ENCODE measurements at regions not wholly inside any gene's neighbourhood (a gene's known extent, or its start where the extent isn't known, plus 50 kb on each side); places are given as distances from the start of the nearest gene placed in this dataset.

DNA sequence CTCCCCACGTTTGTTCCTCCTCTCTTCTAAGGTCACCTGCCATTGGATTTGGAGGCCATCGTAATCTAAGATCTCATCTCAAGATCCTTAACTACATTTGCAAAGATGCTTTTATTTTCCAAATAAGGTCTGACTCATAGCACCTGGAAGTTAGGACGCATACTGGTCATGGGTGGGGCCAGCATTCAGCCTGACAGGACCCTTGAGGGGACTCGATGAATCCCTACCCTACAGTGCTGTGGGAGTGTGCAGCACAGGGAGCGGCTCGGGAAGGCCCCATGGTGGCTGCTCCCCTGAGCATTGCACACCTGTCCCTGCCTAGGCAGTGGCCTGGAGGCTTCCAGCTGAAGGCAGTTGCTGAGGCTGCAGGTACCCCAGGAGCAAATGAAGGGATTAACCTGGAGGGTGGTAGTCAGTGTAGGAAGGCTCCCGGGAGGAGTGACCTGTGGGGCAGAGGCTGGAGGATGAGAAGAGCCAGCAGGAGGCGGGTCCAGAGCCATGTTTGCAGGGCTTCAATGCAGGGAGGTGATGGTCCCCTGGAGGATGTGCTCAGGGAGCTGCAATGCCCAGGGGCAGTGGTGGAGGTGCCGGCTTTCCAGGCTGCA is 362.2 kb downstream of the CTTN start:
- H3K27me3 ChIP-seq (ENCODE audit: insufficient read depth in 3 of 3, low read length in 2 of 3), result peaks cover 0 to 27% (median 5%) of the 10 kb centered on the region in 3 donors
- no peak overlapping the region for H3K27ac ChIP-seq
- DNase-seq, result no peak
- no peak overlapping the region for H3K4me3 ChIP-seq
- H3K36me3 ChIP-seq (ENCODE audit: insufficient read depth in 1 of 2, low read depth in 1 of 2), result no peaks in the 10 kb centered on the region
- no peaks in the 10 kb centered on the region for H3K4me1 ChIP-seq
- WGBS, 3 donors, result 81 to 88% (median 83%) methylated on average over 9 of the region's 9 CpGs
- no peak for ATAC-seq
- TF ChIP-seq, protein P1, sequence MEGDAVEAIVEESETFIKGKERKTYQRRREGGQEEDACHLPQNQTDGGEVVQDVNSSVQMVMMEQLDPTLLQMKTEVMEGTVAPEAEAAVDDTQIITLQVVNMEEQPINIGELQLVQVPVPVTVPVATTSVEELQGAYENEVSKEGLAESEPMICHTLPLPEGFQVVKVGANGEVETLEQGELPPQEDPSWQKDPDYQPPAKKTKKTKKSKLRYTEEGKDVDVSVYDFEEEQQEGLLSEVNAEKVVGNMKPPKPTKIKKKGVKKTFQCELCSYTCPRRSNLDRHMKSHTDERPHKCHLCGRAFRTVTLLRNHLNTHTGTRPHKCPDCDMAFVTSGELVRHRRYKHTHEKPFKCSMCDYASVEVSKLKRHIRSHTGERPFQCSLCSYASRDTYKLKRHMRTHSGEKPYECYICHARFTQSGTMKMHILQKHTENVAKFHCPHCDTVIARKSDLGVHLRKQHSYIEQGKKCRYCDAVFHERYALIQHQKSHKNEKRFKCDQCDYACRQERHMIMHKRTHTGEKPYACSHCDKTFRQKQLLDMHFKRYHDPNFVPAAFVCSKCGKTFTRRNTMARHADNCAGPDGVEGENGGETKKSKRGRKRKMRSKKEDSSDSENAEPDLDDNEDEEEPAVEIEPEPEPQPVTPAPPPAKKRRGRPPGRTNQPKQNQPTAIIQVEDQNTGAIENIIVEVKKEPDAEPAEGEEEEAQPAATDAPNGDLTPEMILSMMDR (IDR thresholded peaks at IDR 0.05), result no peak
- intact Hi-C loops (cut with DNase I), result no loop called here
- no peaks in the 10 kb centered on the region for H3K9me3 ChIP-seq

DNA sequence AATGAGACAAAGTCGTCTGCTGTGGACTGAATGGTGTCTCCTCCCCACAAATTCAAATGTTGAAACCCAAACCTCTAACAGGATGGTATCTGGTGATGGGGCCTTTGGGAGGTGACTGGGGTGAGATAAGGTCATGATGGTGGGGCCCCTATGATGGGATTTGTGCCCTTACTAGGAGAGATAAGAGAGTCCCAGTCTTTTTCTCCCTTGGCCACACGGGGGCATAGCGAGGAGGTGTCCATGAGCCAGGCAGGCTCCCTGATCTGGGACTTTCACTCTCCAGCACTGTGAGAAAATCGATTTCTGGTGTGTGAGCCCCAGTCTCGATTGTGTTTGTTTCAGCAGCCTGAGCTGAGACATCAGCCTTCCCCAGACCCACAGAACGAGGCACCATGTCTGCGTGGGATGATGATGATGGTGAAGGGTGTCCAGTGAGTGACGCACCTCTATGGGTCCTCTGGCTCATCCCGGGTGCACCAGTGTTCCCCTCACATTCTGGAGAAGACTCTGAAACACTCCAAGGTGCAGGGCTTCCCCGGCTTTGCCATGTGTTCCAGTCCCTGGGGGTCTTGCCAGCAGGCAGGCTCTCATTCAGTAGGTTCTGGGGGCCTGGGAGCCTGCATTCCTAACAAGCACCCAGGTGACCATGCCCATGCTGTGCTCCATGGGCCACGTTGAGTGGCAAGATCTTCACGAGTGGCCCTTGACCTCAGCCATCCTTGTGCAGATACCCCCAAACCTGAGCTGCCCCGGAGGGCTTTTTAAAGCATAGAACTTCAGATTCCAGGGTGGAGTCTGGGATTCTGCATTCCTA is 363.0 kb downstream of the CTTN start:
- TF ChIP-seq, protein P1 (IDR thresholded peaks at IDR 0.05), result no peak
- H3K4me3 ChIP-seq, result no peak overlapping the region
- no peak overlapping the region for H3K27ac ChIP-seq
- H3K4me1 ChIP-seq, result no peaks in the 10 kb centered on the region
- no peaks in the 10 kb centered on the region for H3K36me3 ChIP-seq (ENCODE audit: insufficient read depth in 1 of 2, low read depth in 1 of 2)
- intact Hi-C loops (cut with DNase I), result no loop called here
- DNase-seq (no peak), ATAC-seq (no peak)
- 75 to 86% (median 79%) methylated on average over 13 of the region's 13 CpGs for WGBS, 3 donors
- no peaks in the 10 kb centered on the region for H3K9me3 ChIP-seq
- peaks cover 0 to 27% (median 5%) of the 10 kb centered on the region in 3 donors for H3K27me3 ChIP-seq (ENCODE audit: insufficient read depth in 3 of 3, low read length in 2 of 3)

DNA sequence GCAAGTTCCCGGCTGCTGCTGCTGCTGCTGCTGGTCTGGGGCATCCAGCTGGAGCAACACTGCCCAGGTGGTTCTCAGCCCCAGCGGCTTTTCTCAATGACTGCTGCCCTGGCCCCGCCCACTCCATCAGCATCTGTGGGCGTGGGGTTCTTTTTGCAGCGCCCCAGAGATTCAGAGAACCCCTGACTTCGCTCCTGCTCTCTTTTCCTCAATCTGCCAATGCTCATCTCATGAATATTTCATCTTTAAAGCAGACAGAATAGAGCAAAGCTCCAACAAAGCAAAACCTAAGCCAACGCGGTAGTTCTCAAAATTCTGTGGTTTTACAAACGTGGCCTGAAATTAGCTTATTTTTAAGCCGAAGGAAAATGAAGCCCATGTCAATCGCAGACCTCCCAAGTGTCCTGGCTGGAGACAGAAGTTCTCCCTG is 363.6 kb downstream of the CTTN start:
- Histone ChIP-seq H3K4me1 (no peaks in the 10 kb centered on the region), H3K4me3 (no peak overlapping the region), H3K27me3 (ENCODE audit: insufficient read depth in 3 of 3, low read length in 2 of 3) (peaks cover 0 to 21% (median 7%) of the 10 kb centered on the region in 3 donors), H3K27ac (no peak overlapping the region), H3K36me3 (ENCODE audit: insufficient read depth in 1 of 2, low read depth in 1 of 2) (no peaks in the 10 kb centered on the region), H3K9me3 (no peaks in the 10 kb centered on the region)
- WGBS, 3 donors, result 63 to 67% (median 64%) methylated on average over 11 of the region's 11 CpGs
- ATAC-seq, result no peak
- TF ChIP-seq, protein P1 (IDR thresholded peaks at IDR 0.05), result no peak
- no peak for DNase-seq
- intact Hi-C loops (cut with DNase I), result no loop called here

DNA sequence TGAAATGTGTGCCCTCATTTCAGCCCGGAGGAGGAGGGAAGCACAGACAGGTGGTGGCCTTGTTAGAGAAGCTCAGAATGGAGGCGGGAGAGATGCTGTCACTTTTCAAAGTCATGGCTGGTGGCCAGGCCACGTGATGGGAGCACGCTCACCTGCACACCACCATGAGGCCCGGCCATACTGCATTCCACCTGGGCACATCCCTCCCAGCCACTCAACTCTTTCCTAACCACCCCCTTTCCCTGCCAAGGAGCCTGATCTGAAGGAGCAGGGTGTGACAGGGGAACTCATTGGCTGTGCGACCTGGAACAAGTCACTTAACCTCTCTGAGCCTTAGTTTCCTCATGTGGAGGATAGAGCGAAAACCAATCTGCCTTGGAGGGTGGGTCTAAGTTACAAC is 364.5 kb downstream of the CTTN start:
- no peak overlapping the region for H3K27ac ChIP-seq
- DNase-seq, result no peak
- H3K4me3 ChIP-seq, result no peak overlapping the region
- H3K27me3 ChIP-seq (ENCODE audit: insufficient read depth in 3 of 3, low read length in 2 of 3), result peaks cover 0 to 12% (median 3%) of the 10 kb centered on the region in 3 donors
- TF ChIP-seq, protein P1 (IDR thresholded peaks at IDR 0.05), result no peak
- 89 to 90% (median 89%) methylated on average over 7 of the region's 7 CpGs for WGBS, 3 donors
- no peak for ATAC-seq
- H3K9me3 ChIP-seq, result no peaks in the 10 kb centered on the region
- no peaks in the 10 kb centered on the region for H3K4me1 ChIP-seq
- H3K36me3 ChIP-seq (ENCODE audit: insufficient read depth in 1 of 2, low read depth in 1 of 2), result no peaks in the 10 kb centered on the region
- intact Hi-C loops (cut with DNase I), result no loop called here
